ENCODE measurements at regions not wholly inside any gene's neighbourhood (a gene's known extent, or its start where the extent isn't known, plus 50 kb on each side); places are given as distances from the start of the nearest gene placed in this dataset.
"Not testable (repeated sequence)": the region's sequence is repeated elsewhere in the genome, so short reads cannot be mapped to it uniquely, and the experiment has no call there.

DNA sequence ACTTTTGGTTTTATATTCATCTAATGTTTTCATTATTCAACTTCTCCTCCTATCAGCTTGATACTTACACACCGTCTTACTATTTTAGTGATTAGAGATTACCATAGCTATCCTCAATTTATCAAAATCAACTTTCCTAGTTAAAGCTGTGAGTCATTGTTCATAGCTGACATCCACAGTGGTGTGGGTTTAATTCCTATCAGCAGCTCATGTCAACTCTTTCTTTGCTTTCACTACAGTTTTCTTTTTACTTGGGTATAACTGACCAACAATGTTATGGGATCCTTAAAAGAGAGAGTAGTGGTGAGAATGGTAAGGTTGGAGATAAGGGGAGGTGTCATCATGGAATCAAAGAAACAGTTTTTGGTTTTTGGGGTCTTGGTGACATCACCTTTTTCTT is 112.7 kb downstream of the NFKBIZ start:
- ATAC-seq (replicated peaks; ENCODE audit: extremely low read depth, poor library complexity, severe bottlenecking) (no peak), DNase-seq (ENCODE audit: low spot score in 2 of 2) (no peak)
- no peak overlapping the region for H3K27ac Mint-ChIP-seq (ENCODE audit: low read depth)
- H3K4me3 Mint-ChIP-seq = no peak overlapping the region
- H3K27me3 Mint-ChIP-seq = no peaks in the 10 kb centered on the region
- no peaks in the 10 kb centered on the region for H3K4me1 Mint-ChIP-seq
- no peaks in the 10 kb centered on the region for H3K9me3 Mint-ChIP-seq
- H3K36me3 Mint-ChIP-seq (ENCODE audit: insufficient read depth) = no peaks in the 10 kb centered on the region

DNA sequence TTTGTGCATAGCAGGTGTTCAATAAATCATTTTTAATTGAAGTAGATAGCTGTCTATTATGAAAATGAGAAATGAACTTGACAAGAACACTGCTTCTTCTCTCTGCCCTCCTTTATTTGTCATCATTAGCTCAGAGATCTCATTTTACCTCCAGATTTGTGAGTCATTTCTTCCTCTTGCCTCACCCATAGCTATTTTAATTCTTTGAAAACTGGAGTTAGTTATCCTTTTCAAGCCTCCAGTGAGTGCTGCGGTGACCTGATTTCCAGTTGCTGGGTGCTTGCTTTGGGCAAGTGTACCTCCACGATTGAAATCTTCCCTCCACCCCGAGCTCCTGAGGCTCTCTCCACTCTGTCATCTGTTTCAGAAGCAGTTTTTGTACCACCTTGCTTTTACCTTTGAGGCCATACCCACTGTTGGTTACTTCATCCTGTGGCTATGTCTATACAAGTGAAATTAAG is 114.6 kb downstream of the NFKBIZ start:
- no peak for ATAC-seq (replicated peaks; ENCODE audit: extremely low read depth, poor library complexity, severe bottlenecking)
- Mint-ChIP-seq H3K4me3 (no peak overlapping the region), H3K27ac (ENCODE audit: low read depth) (no peak overlapping the region), H3K9me3 (no peaks in the 10 kb centered on the region), H3K36me3 (ENCODE audit: insufficient read depth) (peaks cover under 1% of the 10 kb centered on the region), H3K27me3 (no peaks in the 10 kb centered on the region), H3K4me1 (no peaks in the 10 kb centered on the region)
- no peak for DNase-seq (ENCODE audit: low spot score in 2 of 2)

- ATAC-seq (replicated peaks; ENCODE audit: extremely low read depth, poor library complexity, severe bottlenecking) = no peak
- H3K27me3 Mint-ChIP-seq = no peaks in the 10 kb centered on the region
- no peaks in the 10 kb centered on the region for H3K4me1 Mint-ChIP-seq
- H3K4me3 Mint-ChIP-seq = no peak overlapping the region
- no peaks in the 10 kb centered on the region for H3K9me3 Mint-ChIP-seq
- H3K27ac Mint-ChIP-seq (ENCODE audit: low read depth) = no peak overlapping the region
- DNase-seq (ENCODE audit: low spot score in 2 of 2) = no peak
- H3K36me3 Mint-ChIP-seq (ENCODE audit: insufficient read depth) = peaks cover 3% of the 10 kb centered on the region
Observed at GRCh38 chr3:101964861-101965260, 115.5 kb downstream of the NFKBIZ start.

DNA sequence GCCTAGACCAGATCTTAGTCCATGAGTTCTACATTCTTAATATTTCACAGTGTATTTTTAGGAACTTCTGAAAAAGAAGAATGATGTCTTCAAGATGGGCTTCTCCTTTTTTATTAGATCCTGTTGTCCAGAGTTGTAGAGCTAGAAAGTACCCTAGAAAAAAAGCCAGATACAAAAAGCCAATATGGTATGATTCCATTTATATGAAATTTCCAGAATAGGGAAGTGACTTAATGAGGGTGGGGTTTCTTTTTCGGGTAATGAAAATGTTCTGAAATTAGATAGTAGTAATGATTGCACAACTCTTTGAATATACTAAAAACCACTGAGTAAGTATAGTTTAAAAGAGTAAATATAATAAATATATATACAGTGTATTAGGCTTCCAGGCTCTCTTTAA is 116.9 kb downstream of the NFKBIZ start:
- H3K27ac Mint-ChIP-seq (ENCODE audit: low read depth) = no peak overlapping the region
- H3K9me3 Mint-ChIP-seq = no peaks in the 10 kb centered on the region
- ATAC-seq (replicated peaks; ENCODE audit: extremely low read depth, poor library complexity, severe bottlenecking) (no peak), DNase-seq (ENCODE audit: low spot score in 2 of 2) (no peak)
- no peaks in the 10 kb centered on the region for H3K27me3 Mint-ChIP-seq
- peaks cover 3% of the 10 kb centered on the region for H3K36me3 Mint-ChIP-seq (ENCODE audit: insufficient read depth)
- no peaks in the 10 kb centered on the region for H3K4me1 Mint-ChIP-seq
- no peak overlapping the region for H3K4me3 Mint-ChIP-seq

DNA sequence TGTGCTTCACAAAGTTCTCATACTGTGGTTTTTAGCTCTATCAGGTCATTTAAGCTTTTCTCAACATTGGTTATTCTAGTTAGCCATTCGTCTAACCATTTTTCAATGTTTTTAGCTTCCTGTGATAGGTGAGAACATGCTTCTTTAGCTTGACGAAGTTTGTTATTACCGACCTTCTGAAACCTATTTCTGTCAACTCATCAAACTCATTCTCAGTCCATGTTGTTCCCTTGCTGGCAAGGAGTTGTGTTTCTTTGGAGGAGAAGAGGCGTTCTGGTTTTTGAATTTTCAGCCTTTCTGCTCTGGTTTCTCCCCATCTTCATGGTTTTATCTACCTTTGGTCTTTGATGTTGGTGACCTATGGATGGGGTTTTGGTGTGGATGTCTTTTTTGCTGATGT is 120.9 kb downstream of the NFKBIZ start:
- no peak overlapping the region for H3K4me3 Mint-ChIP-seq
- no peaks in the 10 kb centered on the region for H3K9me3 Mint-ChIP-seq
- H3K27me3 Mint-ChIP-seq = no peaks in the 10 kb centered on the region
- ATAC-seq (replicated peaks; ENCODE audit: extremely low read depth, poor library complexity, severe bottlenecking) (no peak), DNase-seq (ENCODE audit: low spot score in 2 of 2) (no peak)
- no peak overlapping the region for H3K27ac Mint-ChIP-seq (ENCODE audit: low read depth)
- peaks cover 4% of the 10 kb centered on the region for H3K4me1 Mint-ChIP-seq
- peaks cover 3% of the 10 kb centered on the region for H3K36me3 Mint-ChIP-seq (ENCODE audit: insufficient read depth)

DNA sequence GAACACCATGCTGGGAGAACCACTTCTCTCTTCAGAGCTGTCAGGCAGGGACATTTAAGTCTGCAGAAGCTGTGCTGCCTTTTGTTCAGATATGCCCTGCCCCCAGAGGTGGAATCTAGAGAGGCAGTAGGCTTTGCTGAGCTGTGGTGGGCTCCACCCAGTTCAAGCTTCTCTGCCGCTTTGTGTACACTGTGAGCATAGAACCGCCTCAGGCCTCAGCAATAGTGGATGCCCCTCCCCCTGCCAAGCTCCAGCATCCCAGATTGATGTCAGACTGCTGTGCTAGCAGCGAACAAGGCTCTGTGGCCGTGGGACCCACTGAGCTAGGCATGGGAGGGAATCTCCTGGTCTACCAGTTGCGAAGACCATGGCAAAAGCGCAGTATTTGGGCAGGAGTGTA is 121.6 kb downstream of the NFKBIZ start:
- no peaks in the 10 kb centered on the region for H3K9me3 Mint-ChIP-seq
- peaks cover 4% of the 10 kb centered on the region for H3K4me1 Mint-ChIP-seq

DNA sequence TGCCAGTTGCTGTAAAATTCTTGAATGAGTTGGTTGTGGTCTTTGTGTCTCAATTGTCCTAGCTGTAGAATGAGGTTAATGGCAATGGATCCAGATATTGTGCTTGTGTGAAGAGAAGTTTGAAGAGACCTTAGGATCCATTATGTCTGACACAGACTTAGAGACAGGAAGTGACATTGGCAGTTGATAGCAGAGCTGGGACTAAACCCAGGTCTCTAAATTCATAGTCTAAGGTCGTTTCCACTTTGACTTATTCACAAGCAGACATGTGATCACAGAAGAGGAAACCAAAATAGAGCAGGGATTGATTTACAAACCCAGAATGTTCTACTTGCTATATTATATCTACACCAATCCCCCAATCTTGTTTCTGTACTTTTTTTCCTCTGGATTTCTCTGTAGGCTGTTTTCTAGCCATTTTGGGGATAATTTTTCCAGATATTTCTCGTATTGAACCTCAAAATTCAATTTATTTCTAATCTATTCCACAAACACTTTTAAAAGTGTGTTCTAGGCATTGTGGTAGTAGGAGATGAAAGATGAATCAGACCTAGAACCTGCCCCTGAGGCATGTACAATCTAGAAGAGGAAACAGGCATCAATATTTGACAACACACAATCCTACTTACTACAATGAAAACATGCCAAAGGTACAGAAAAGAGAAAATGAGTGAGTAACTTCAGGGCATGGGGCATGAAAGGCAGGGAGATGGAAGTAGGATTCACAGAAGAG is 123.3 kb downstream of the NFKBIZ start:
- H3K27ac Mint-ChIP-seq (ENCODE audit: low read depth) = no peak overlapping the region

More for the DNA sequence above, 121.6 kb downstream of the NFKBIZ start:
- Mint-ChIP-seq H3K27me3 (no peaks in the 10 kb centered on the region), H3K36me3 (ENCODE audit: insufficient read depth) (peaks cover 3% of the 10 kb centered on the region), H3K4me3 (no peak overlapping the region), H3K27ac (ENCODE audit: low read depth) (no peak overlapping the region)
- ATAC-seq (replicated peaks; ENCODE audit: extremely low read depth, poor library complexity, severe bottlenecking) (no peak), DNase-seq (ENCODE audit: low spot score in 2 of 2) (no peak)

DNA sequence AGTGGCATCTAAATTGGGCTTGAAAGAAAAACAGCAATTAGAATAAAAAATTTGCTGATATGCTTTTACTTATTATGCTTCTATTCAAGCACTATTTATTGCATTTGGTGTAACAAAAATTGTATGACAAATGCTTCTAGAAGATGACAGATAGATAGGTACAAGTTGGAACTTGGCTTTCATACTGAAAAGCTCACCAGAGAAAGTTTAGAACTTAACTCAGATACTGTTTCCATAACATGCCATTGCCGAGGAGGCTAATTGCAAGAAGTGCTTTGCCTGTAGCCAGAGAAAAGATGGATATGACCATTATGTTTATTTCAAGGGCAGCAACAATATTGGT is 123.8 kb downstream of the NFKBIZ start:
- no peak overlapping the region for H3K4me3 Mint-ChIP-seq
- no peak overlapping the region for H3K27ac Mint-ChIP-seq (ENCODE audit: low read depth)
- peaks cover 4% of the 10 kb centered on the region for H3K4me1 Mint-ChIP-seq
- H3K9me3 Mint-ChIP-seq = no peaks in the 10 kb centered on the region
- DNase-seq (ENCODE audit: low spot score in 2 of 2) = no peak
- no peaks in the 10 kb centered on the region for H3K27me3 Mint-ChIP-seq
- H3K36me3 Mint-ChIP-seq (ENCODE audit: insufficient read depth) = peaks cover 3% of the 10 kb centered on the region
- ATAC-seq (replicated peaks; ENCODE audit: extremely low read depth, poor library complexity, severe bottlenecking) = no peak

More for the DNA sequence above, 123.3 kb downstream of the NFKBIZ start:
- Mint-ChIP-seq H3K9me3 (no peaks in the 10 kb centered on the region), H3K4me3 (no peak overlapping the region), H3K4me1 (peaks cover 4% of the 10 kb centered on the region), H3K27me3 (no peaks in the 10 kb centered on the region), H3K36me3 (ENCODE audit: insufficient read depth) (peaks cover 3% of the 10 kb centered on the region)
- DNase-seq (ENCODE audit: low spot score in 2 of 2) (no peak), ATAC-seq (replicated peaks; ENCODE audit: extremely low read depth, poor library complexity, severe bottlenecking) (no peak)

GRCh38 chr3:101975415-101975814 is 126.1 kb downstream of the NFKBIZ start:
- H3K9me3 Mint-ChIP-seq; H3K4me3 Mint-ChIP-seq; H3K27ac Mint-ChIP-seq (ENCODE audit: low read depth); ATAC-seq (replicated peaks; ENCODE audit: extremely low read depth, poor library complexity, severe bottlenecking); H3K36me3 Mint-ChIP-seq (ENCODE audit: insufficient read depth); H3K27me3 Mint-ChIP-seq; H3K4me1 Mint-ChIP-seq; DNase-seq (ENCODE audit: low spot score in 2 of 2): not testable (repeated sequence)

DNA sequence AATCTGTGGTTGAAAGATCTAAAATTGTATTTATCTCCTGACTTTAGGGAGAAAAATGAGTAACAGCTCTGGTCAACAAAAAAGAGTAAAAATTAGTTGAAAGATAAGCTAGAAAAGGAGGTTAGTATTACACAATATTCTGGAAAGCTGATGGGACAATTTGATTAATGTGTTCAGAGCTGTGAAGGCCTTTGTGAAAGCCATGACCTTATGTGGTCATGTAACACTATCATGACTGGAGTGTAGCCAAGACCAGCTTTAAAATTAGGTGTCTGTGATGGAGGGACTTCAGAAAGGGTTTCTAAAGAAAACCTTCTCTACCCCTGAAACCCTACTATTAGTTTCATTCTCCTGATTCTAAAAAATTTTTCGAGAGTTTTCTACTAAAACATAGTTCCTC is 127.2 kb downstream of the NFKBIZ start:
- H3K36me3 Mint-ChIP-seq (ENCODE audit: insufficient read depth) = no peaks in the 10 kb centered on the region
- H3K27me3 Mint-ChIP-seq = peaks cover 10% of the 10 kb centered on the region
- no peak overlapping the region for H3K27ac Mint-ChIP-seq (ENCODE audit: low read depth)
- H3K4me3 Mint-ChIP-seq = no peak overlapping the region
- H3K4me1 Mint-ChIP-seq = peaks cover 4% of the 10 kb centered on the region
- ATAC-seq (replicated peaks; ENCODE audit: extremely low read depth, poor library complexity, severe bottlenecking) (no peak), DNase-seq (ENCODE audit: low spot score in 2 of 2) (no peak)
- no peaks in the 10 kb centered on the region for H3K9me3 Mint-ChIP-seq

GRCh38 chr3:101978348-101978747 is 129.0 kb downstream of the NFKBIZ start:
- Mint-ChIP-seq H3K27me3 (peaks cover 26% of the 10 kb centered on the region), H3K27ac (ENCODE audit: low read depth) (no peak overlapping the region), H3K4me1 (no peaks in the 10 kb centered on the region), H3K9me3 (no peaks in the 10 kb centered on the region), H3K4me3 (no peak overlapping the region), H3K36me3 (ENCODE audit: insufficient read depth) (no peaks in the 10 kb centered on the region)
- ATAC-seq (replicated peaks; ENCODE audit: extremely low read depth, poor library complexity, severe bottlenecking) = no peak
- DNase-seq (ENCODE audit: low spot score in 2 of 2) = no peak

GRCh38 chr3:101979033-101979432 is 129.7 kb downstream of the NFKBIZ start:
- no peak for DNase-seq (ENCODE audit: low spot score in 2 of 2)
- Mint-ChIP-seq H3K9me3 (no peaks in the 10 kb centered on the region), H3K27me3 (peaks cover 26% of the 10 kb centered on the region), H3K4me1 (no peaks in the 10 kb centered on the region), H3K4me3 (no peak overlapping the region), H3K27ac (ENCODE audit: low read depth) (no peak overlapping the region), H3K36me3 (ENCODE audit: insufficient read depth) (no peaks in the 10 kb centered on the region)
- ATAC-seq (replicated peaks; ENCODE audit: extremely low read depth, poor library complexity, severe bottlenecking) = no peak

GRCh38 chr3:101984356-101984755 is 135.0 kb downstream of the NFKBIZ start:
- no peak for DNase-seq (ENCODE audit: low spot score in 2 of 2)
- H3K9me3 Mint-ChIP-seq = no peaks in the 10 kb centered on the region
- no peak for ATAC-seq (replicated peaks; ENCODE audit: extremely low read depth, poor library complexity, severe bottlenecking)
- peaks cover 26% of the 10 kb centered on the region for H3K27me3 Mint-ChIP-seq
- H3K4me3 Mint-ChIP-seq = no peak overlapping the region
- peaks cover 8% of the 10 kb centered on the region for H3K4me1 Mint-ChIP-seq
- H3K27ac Mint-ChIP-seq (ENCODE audit: low read depth) = no peak overlapping the region
- H3K36me3 Mint-ChIP-seq (ENCODE audit: insufficient read depth) = no peaks in the 10 kb centered on the region
